Endothelial cell (in vitro differentiated cells): ENCODE measurements at regions not wholly inside any gene's neighbourhood (a gene's known extent, or its start where the extent isn't known, plus 50 kb on each side); places are given as distances from the start of the nearest gene placed in this dataset.

Experiments
- DNase-seq: peaks from one replicate; pipeline ENCODE4 v3.0.0; 2021; ENCODE audit warnings: low spot score
- H3K27ac Mint-ChIP-seq: one replicate; pipeline ENCODE4 v1.8.0; 2021; ENCODE audit warnings: mixed read lengths, inconsistent platforms; ENCODE audit not compliant: unreplicated experiment
- H3K27me3 Mint-ChIP-seq: one replicate; pipeline ENCODE4 v1.8.0; 2021; ENCODE audit warnings: mild to moderate bottlenecking, moderate library complexity, mixed read lengths, inconsistent platforms; ENCODE audit not compliant: unreplicated experiment
- H3K36me3 Mint-ChIP-seq: one replicate; pipeline ENCODE4 v1.8.0; 2021; ENCODE audit warnings: mild to moderate bottlenecking, low read depth, mixed read lengths, inconsistent platforms; ENCODE audit not compliant: unreplicated experiment
- H3K4me1 Mint-ChIP-seq: one replicate; pipeline ENCODE4 v1.8.0; 2021; ENCODE audit warnings: mild to moderate bottlenecking, mixed read lengths, inconsistent platforms; ENCODE audit not compliant: unreplicated experiment
- H3K4me3 Mint-ChIP-seq: one replicate; pipeline ENCODE4 v1.8.0; 2021; ENCODE audit warnings: mild to moderate bottlenecking, mixed read lengths, inconsistent platforms; ENCODE audit not compliant: unreplicated experiment
- H3K9me3 Mint-ChIP-seq: one replicate; pipeline ENCODE4 v1.8.0; 2021; ENCODE audit warnings: mixed read lengths, inconsistent platforms; ENCODE audit not compliant: unreplicated experiment
- TF ChIP-seq, protein P1 (sequence below): fragments of 200-600 bp; sonication (generic); IDR thresholded peaks from one replicate; pipeline ENCODE4 v1.5.0; 2021; ENCODE audit warnings: antibody characterized with exemption; ENCODE audit not compliant: unreplicated experiment

DNA sequence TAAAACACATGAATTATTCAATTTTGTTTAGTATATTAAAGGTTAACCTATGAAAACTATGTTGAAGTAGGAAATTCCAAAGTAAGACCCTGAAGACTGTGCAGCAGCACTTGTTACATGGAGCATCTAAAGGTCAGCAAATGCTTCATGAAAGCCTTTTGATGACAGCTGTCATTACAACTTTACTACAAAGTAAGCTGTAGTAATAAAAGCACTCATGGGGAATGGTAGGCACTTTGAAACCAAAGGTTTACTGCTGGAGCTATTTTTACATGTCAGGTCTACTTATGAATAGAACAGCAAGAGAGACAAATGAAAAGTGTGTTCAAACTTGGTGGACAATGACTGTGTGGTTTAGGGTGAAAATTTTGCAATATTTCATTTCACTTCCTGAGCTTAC is 672.5 kb upstream of the PCDH20 start:
- no peaks in the 10 kb centered on the region for H3K9me3 Mint-ChIP-seq
- no peak overlapping the region for H3K27ac Mint-ChIP-seq
- no peak for DNase-seq
- H3K36me3 Mint-ChIP-seq = no peaks in the 10 kb centered on the region
- no peaks in the 10 kb centered on the region for H3K27me3 Mint-ChIP-seq
- H3K4me3 Mint-ChIP-seq = no peak overlapping the region
- H3K4me1 Mint-ChIP-seq = peaks cover 3% of the 10 kb centered on the region
- TF ChIP-seq, protein P1, sequence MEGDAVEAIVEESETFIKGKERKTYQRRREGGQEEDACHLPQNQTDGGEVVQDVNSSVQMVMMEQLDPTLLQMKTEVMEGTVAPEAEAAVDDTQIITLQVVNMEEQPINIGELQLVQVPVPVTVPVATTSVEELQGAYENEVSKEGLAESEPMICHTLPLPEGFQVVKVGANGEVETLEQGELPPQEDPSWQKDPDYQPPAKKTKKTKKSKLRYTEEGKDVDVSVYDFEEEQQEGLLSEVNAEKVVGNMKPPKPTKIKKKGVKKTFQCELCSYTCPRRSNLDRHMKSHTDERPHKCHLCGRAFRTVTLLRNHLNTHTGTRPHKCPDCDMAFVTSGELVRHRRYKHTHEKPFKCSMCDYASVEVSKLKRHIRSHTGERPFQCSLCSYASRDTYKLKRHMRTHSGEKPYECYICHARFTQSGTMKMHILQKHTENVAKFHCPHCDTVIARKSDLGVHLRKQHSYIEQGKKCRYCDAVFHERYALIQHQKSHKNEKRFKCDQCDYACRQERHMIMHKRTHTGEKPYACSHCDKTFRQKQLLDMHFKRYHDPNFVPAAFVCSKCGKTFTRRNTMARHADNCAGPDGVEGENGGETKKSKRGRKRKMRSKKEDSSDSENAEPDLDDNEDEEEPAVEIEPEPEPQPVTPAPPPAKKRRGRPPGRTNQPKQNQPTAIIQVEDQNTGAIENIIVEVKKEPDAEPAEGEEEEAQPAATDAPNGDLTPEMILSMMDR = no peak

DNA sequence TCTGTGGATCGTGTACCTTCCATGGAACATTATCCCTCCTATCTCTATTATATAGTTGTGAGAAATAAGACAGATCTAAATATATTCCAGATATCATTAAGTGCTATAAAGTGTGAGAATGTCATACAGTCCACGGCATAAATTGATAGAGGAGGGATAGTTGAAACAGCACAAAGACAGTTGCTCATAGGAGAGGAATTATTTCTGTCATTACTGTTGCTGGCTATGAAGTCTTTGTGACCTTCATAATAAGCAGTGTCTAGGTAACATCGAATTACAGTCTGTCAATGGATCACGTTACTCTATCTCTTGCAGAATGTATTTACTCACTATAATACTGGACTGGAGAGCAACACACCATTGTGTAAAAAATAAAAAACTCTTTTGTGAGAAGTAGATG is 671.5 kb upstream of the PCDH20 start:
- H3K4me3 Mint-ChIP-seq = no peak overlapping the region
- no peak for DNase-seq
- H3K27ac Mint-ChIP-seq = no peak overlapping the region
- H3K4me1 Mint-ChIP-seq = peaks cover 3% of the 10 kb centered on the region
- H3K9me3 Mint-ChIP-seq = no peaks in the 10 kb centered on the region
- H3K36me3 Mint-ChIP-seq = no peaks in the 10 kb centered on the region
- H3K27me3 Mint-ChIP-seq = no peaks in the 10 kb centered on the region
- TF ChIP-seq, protein P1 = no peak

DNA sequence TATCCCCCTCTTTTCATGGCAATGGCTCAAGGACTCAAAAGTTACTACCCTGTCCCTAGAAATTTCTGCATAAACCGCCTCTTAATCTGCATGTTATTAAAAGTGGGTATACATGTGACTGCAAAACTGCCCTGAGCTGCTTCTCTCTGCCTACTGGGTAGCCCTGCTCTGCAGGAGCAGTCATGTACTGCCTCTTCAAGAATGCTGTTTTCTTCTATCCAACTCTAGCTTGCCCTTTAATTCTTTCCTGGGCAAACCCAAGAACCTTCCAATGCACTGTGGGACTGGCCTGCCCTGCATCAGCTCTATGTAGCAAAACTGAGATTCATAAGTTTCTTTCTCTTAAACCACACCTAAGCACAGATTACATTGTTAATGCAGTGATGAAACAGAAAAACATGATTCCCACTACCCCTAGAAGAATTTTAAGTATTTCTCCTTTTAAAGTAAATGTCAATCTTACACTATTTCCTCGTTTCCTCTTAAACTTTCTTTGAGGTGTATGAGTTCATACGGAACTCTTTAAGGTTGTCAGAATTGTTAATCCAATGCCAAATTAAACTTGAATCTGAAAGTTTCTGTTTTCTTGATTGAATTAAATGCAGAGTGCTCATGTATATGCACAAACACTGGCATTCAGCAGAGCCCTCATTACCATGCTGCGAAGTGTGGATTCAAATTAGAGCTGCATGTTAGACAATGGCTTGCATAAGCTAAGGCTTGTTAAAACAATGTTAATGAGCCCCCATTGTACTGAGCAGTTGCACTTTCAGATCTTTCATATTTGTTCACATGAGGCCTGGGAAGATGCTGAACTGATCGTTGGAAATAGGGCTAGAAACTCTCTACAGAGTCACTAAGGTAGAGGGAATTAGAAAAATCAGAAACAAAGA is 669.9 kb upstream of the PCDH20 start:
- H3K4me1 Mint-ChIP-seq = peaks cover 3% of the 10 kb centered on the region
- no peak for DNase-seq

DNA sequence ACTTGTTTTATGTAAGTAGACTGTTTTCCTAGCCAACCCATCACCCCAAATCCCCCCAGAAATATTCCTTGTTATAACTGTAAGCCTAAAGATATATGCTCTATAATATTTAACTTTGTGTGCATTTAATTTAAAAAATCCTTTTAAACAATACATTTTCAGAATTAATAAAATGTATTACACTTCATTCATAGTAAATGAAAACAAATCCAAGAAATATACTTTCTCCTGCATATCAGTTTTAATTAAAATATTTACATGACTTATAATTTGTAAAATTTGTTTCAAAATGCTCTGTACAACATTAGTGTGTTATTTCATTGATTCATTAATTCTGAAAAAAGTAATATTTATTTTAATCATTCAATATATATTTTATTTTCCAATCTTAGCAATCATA is 669.1 kb upstream of the PCDH20 start:
- Mint-ChIP-seq H3K9me3 (no peaks in the 10 kb centered on the region), H3K27me3 (no peaks in the 10 kb centered on the region), H3K4me1 (peaks cover 3% of the 10 kb centered on the region), H3K36me3 (no peaks in the 10 kb centered on the region), H3K27ac (no peak overlapping the region), H3K4me3 (no peak overlapping the region)
- TF ChIP-seq, protein P1 = no peak
- DNase-seq = no peak

More for the DNA sequence above, 669.9 kb upstream of the PCDH20 start:
- Mint-ChIP-seq H3K27me3 (no peaks in the 10 kb centered on the region), H3K4me3 (no peak overlapping the region), H3K27ac (no peak overlapping the region), H3K9me3 (no peaks in the 10 kb centered on the region), H3K36me3 (no peaks in the 10 kb centered on the region)
- TF ChIP-seq, protein P1 = no peak

DNA sequence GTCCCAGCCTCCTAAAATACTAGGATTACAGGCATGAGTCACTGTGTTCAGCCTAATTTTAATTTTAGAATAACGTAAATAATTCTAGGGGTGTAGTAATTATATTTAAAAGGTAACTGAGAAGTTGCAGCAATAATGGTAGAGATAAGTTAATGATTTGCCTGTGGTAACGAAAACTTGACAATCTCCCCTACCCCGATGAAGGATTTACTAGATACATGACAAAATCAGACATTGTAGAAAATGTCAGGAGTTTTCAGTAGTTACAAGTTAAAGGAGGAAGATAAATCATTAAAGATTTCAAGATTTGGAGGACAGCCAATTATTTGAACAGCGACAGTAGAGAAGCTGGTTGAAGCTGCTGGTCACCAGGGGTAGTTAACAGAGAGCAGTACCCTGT is 652.2 kb upstream of the PCDH20 start:
- H3K4me1 Mint-ChIP-seq = peaks cover 2% of the 10 kb centered on the region
- no peaks in the 10 kb centered on the region for H3K9me3 Mint-ChIP-seq
- no peak for DNase-seq
- no peak overlapping the region for H3K27ac Mint-ChIP-seq
- no peak overlapping the region for H3K4me3 Mint-ChIP-seq
- H3K27me3 Mint-ChIP-seq = no peaks in the 10 kb centered on the region
- TF ChIP-seq, protein P1 = no peak
- H3K36me3 Mint-ChIP-seq = no peaks in the 10 kb centered on the region
